H9 (cell line): ENCODE measurements at regions not wholly inside any gene's neighbourhood (a gene's known extent, or its start where the extent isn't known, plus 50 kb on each side); places are given as distances from the start of the nearest gene placed in this dataset.

Experiments used
- DNase-seq: peaks from one replicate; pipeline ENCODE4 v3.0.0-alpha.2; 2017
- H2AFZ ChIP-seq: one replicate; pipeline ENCODE4 v1.6.1; 2013; ENCODE audit warnings: mild to moderate bottlenecking, low read length, control low read depth, moderate library complexity
- H2AK5ac ChIP-seq: 2 replicates; pipeline ENCODE4 v1.6.1; 2013; ENCODE audit warnings: low read length, control low read depth, mixed read lengths; ENCODE audit not compliant: insufficient read length
- H2BK120ac ChIP-seq: one replicate; pipeline ENCODE4 v1.6.1; 2013; ENCODE audit warnings: low read depth, mild to moderate bottlenecking, low read length, control low read depth, inconsistent platforms; ENCODE audit not compliant: poor library complexity, severe bottlenecking
- H2BK12ac ChIP-seq: 2 replicates; pipeline ENCODE4 v1.6.1; 2013; ENCODE audit warnings: low read length, control low read depth, mixed read lengths, low read depth; ENCODE audit not compliant: insufficient read length
- H2BK15ac ChIP-seq: 2 replicates; pipeline ENCODE4 v1.6.1; 2013; ENCODE audit warnings: low read depth, low read length, control low read depth
- H2BK20ac ChIP-seq: one replicate; pipeline ENCODE4 v1.6.1; 2013; ENCODE audit warnings: low read depth, mild to moderate bottlenecking, low read length, control low read depth, inconsistent platforms; ENCODE audit not compliant: poor library complexity, severe bottlenecking
- H2BK5ac ChIP-seq: 2 replicates; pipeline ENCODE4 v1.6.1; 2013; ENCODE audit warnings: low read length, control low read depth, mixed read lengths; ENCODE audit not compliant: insufficient read length
- H3K14ac ChIP-seq: 2 replicates; pipeline ENCODE4 v1.6.1; 2013; ENCODE audit warnings: low read length, control low read depth; ENCODE audit not compliant: insufficient read depth
- H3K18ac ChIP-seq: 2 replicates; pipeline ENCODE4 v1.6.1; 2013; ENCODE audit warnings: low read depth, mild to moderate bottlenecking, mixed read lengths, low read length, control low read depth; ENCODE audit not compliant: insufficient read length
- H3K23ac ChIP-seq: 2 replicates; pipeline ENCODE4 v1.6.1; 2013; ENCODE audit warnings: low read length, control low read depth, mixed read lengths, low read depth; ENCODE audit not compliant: insufficient read length
- H3K23me2 ChIP-seq: 2 replicates; pipeline ENCODE4 v1.6.1; 2013; ENCODE audit warnings: low read depth, mild to moderate bottlenecking, mixed read lengths, low read length, control low read depth; ENCODE audit not compliant: insufficient read length, poor library complexity, severe bottlenecking
- H3K27ac ChIP-seq: 2 replicates; pipeline ENCODE4 v1.5.1; 2013; ENCODE audit warnings: low read length, control low read depth, mixed read lengths, low read depth; ENCODE audit not compliant: insufficient read length
- H3K27me3 ChIP-seq: 2 replicates; pipeline ENCODE4 v1.6.1; 2013; ENCODE audit warnings: low read length, control low read depth, inconsistent platforms; ENCODE audit not compliant: insufficient read depth
- H3K4ac ChIP-seq: 2 replicates; pipeline ENCODE4 v1.6.1; 2013; ENCODE audit warnings: low read depth, mild to moderate bottlenecking, control low read depth, inconsistent platforms, low read length, moderate library complexity
- H3K4me1 ChIP-seq: 2 replicates; pipeline ENCODE4 v1.6.1; 2013; ENCODE audit warnings: low read length, control low read depth, inconsistent platforms; ENCODE audit not compliant: insufficient read depth
- H3K4me2 ChIP-seq: 2 replicates; pipeline ENCODE4 v1.6.1; 2013; ENCODE audit warnings: low read length, control low read depth, mixed read lengths; ENCODE audit not compliant: insufficient read length, insufficient read depth
- H3K56ac ChIP-seq: 2 replicates; pipeline ENCODE4 v1.6.1; 2013; ENCODE audit warnings: low read depth, mild to moderate bottlenecking, mixed read lengths, low read length, control low read depth; ENCODE audit not compliant: insufficient read length
- H3K79me1 ChIP-seq: 2 replicates; pipeline ENCODE4 v1.6.1; 2013; ENCODE audit warnings: low read depth, mild to moderate bottlenecking, moderate library complexity, low read length, control low read depth, inconsistent platforms; ENCODE audit not compliant: insufficient read depth, poor library complexity, severe bottlenecking
- H3K79me2 ChIP-seq: 2 replicates; pipeline ENCODE4 v1.6.1; 2013; ENCODE audit warnings: low read length, control low read depth, inconsistent platforms; ENCODE audit not compliant: insufficient read depth
- H3K9ac ChIP-seq: 2 replicates; pipeline ENCODE4 v1.6.1; 2013; ENCODE audit warnings: low read length, control low read depth, mixed read lengths; ENCODE audit not compliant: insufficient read length; ENCODE audit errors: extremely low read depth
- H3K9me3 ChIP-seq: one replicate; pipeline ENCODE4 v1.6.1; 2013; ENCODE audit warnings: low read depth, low read length, inconsistent platforms; ENCODE audit not compliant: control insufficient read depth
- H3T11ph ChIP-seq: one replicate; pipeline ENCODE4 v1.6.1; 2013; ENCODE audit warnings: mild to moderate bottlenecking, low read length, control low read depth, inconsistent platforms
- H4K20me1 ChIP-seq: one replicate; pipeline ENCODE4 v1.6.1; 2013; ENCODE audit not compliant: control insufficient read depth, insufficient read length, insufficient read depth
- H4K5ac ChIP-seq: 2 replicates; pipeline ENCODE4 v1.6.1; 2013; ENCODE audit warnings: low read depth, mild to moderate bottlenecking, mixed read lengths, low read length, control low read depth; ENCODE audit not compliant: insufficient read length
- H4K8ac ChIP-seq: replicated peaks from 2 replicates; pipeline ENCODE4 v1.6.1; 2013; ENCODE audit warnings: low read length, control low read depth, mixed read lengths, low read depth; ENCODE audit not compliant: insufficient read length
- H4K91ac ChIP-seq: 2 replicates; pipeline ENCODE4 v1.6.1; 2013; ENCODE audit warnings: low read depth, mild to moderate bottlenecking, moderate library complexity, mixed read lengths, low read length, control low read depth; ENCODE audit not compliant: insufficient read length
- H3K27ac Mint-ChIP-seq, 3 experiments: 2 replicates in 2 of 3; 3 replicates in 1 of 3; pipeline ENCODE4 v1.8.0; 2020 to 2021; ENCODE audit warnings: mixed read lengths in 3 of 3, mild to moderate bottlenecking in 1 of 3, moderate library complexity in 1 of 3
- H3K27me3 Mint-ChIP-seq: 2 replicates; pipeline ENCODE4 v1.8.0; 2021; ENCODE audit warnings: low read depth, mild to moderate bottlenecking, moderate library complexity, mixed read lengths
- H3K36me3 Mint-ChIP-seq, 3 experiments: 2 replicates in 2 of 3; 3 replicates in 1 of 3; pipeline ENCODE4 v1.8.0; 2020 to 2021; ENCODE audit warnings: low read depth in 3 of 3, mixed read lengths in 3 of 3; ENCODE audit not compliant: insufficient read depth in 1 of 3
- H3K4me1 Mint-ChIP-seq, 2 experiments: 2 replicates each; pipeline ENCODE4 v1.8.0; 2020; ENCODE audit warnings: mixed read lengths in 2 of 2
- H3K4me3 Mint-ChIP-seq, 2 experiments: 2 replicates in 1 of 2; 3 replicates in 1 of 2; pipeline ENCODE4 v1.8.0; 2020 to 2021; ENCODE audit warnings: mild to moderate bottlenecking in 2 of 2, mixed read lengths in 2 of 2, moderate library complexity in 1 of 2
- H3K9me3 Mint-ChIP-seq, 2 experiments: 2 replicates in 1 of 2; 3 replicates in 1 of 2; pipeline ENCODE4 v1.8.0; 2020; ENCODE audit warnings: mild to moderate bottlenecking in 2 of 2, mixed read lengths in 2 of 2, moderate library complexity in 1 of 2
- CTCF ChIP-seq: fragments of 200-600 bp; sonication (generic); conservative IDR thresholded peaks from 3 replicates; pipeline ENCODE4 v1.8.0; 2021; ENCODE audit warnings: antibody characterized with exemption, mild to moderate bottlenecking
- WGBS: extraction: QIAGEN DNeasy Blood & Tissue Kit; methylation state at CpG from one replicate; pipeline ENCODE4 v1.1.7; 2013; ENCODE audit warnings: missing lambda C conversion rate, low lambda C conversion rate, mixed read lengths; ENCODE audit not compliant: insufficient read length; ENCODE audit errors: extremely low coverage; 5-methylcytosine and 5-hydroxymethylcytosine counted together

- no peak for TF ChIP-seq CTCF
These were observed 165.8 kb downstream of the LYPLAL1 start for GRCh38 chr1:219339466-219339865.

More at GRCh38 chr1:219339466-219339865, 165.8 kb downstream of the LYPLAL1 start:
- Histone ChIP-seq H3K4me1 (no peaks in the 10 kb centered on the region), H3K23me2 (no peaks in the 10 kb centered on the region), H2BK20ac (no peak overlapping the region), H3K56ac (no peak overlapping the region), H3T11ph (no peak overlapping the region), H3K14ac (no peak overlapping the region), H2AFZ (no peak overlapping the region), H3K9me3 (no peaks in the 10 kb centered on the region), H4K91ac (no peak overlapping the region), H2BK5ac (no peak overlapping the region), H3K79me2 (no peaks in the 10 kb centered on the region), H2BK12ac (no peak overlapping the region), H4K8ac (no peak overlapping the region), H3K9ac (no peak overlapping the region), H2BK15ac (no peak overlapping the region), H3K18ac (no peak overlapping the region), H3K4ac (no peak overlapping the region), H3K27me3 (no peaks in the 10 kb centered on the region), H4K20me1 (no peaks in the 10 kb centered on the region), H2BK120ac (no peak overlapping the region), H4K5ac (no peak overlapping the region), H2AK5ac (no peak overlapping the region), H3K4me2 (no peak overlapping the region), H3K79me1 (no peaks in the 10 kb centered on the region), H3K27ac (no peak overlapping the region), H3K23ac (no peak overlapping the region)
- H3K9me3 Mint-ChIP-seq = no peaks in the 10 kb centered on the region; a peak in 1 of 5 replicates
- no peak overlapping the region for H3K27ac Mint-ChIP-seq
- no peaks in the 10 kb centered on the region; a peak in 1 of 7 replicates for H3K36me3 Mint-ChIP-seq
- H3K4me3 Mint-ChIP-seq = no peak overlapping the region
- DNase-seq = no peak
- no CpG with 5 or more reads among the region's 1 CpG for WGBS
- H3K4me1 Mint-ChIP-seq = peaks cover 0 to 2% of the 10 kb centered on the region in 2 experiments; a peak in 1 of 4 replicates
- no peaks in the 10 kb centered on the region for H3K27me3 Mint-ChIP-seq
